Glomerular visceral epithelial cell (primary cell): ENCODE measurements at regions not wholly inside any gene's neighbourhood (a gene's known extent, or its start where the extent isn't known, plus 50 kb on each side); places are given as distances from the start of the nearest gene placed in this dataset.

Experiments
- DNase-seq: peaks from one replicate; pipeline ENCODE4 v3.0.0-alpha.2; 2016; ENCODE audit errors: extremely low spot score

- no peak for DNase-seq
Measured at GRCh38 chrX:63884821-63885790, 100.1 kb upstream of the ARHGEF9 start.

GRCh38 chrX:63869506-63869905, 84.5 kb upstream of the ARHGEF9 start:
- no peak for DNase-seq

GRCh38 chrX:63855896-63856295, 70.9 kb upstream of the ARHGEF9 start:
- DNase-seq, result no peak

- DNase-seq, result no peak
Measured at GRCh38 chrX:63835361-63835760, 50.3 kb upstream of the ARHGEF9 start.
